ENCODE measurements at regions not wholly inside any gene's neighbourhood (a gene's known extent, or its start where the extent isn't known, plus 50 kb on each side); places are given as distances from the start of the nearest gene placed in this dataset.

GRCh38 chr18:76252880-76253279 lies 242.2 kb downstream of the ZNF516 start:
- no peak for DNase-seq

GRCh38 chr18:76252139-76252538 lies 242.9 kb downstream of the ZNF516 start:
- no peak for DNase-seq

GRCh38 chr18:76251691-76252090 lies 243.4 kb downstream of the ZNF516 start:
- DNase-seq: no peak

GRCh38 chr18:76246590-76246989 lies 248.5 kb downstream of the ZNF516 start:
- no peak for DNase-seq

- DNase-seq: no peak
Observed at GRCh38 chr18:76234676-76235060, 260.4 kb downstream of the ZNF516 start.

GRCh38 chr18:76233876-76234675 lies 261.0 kb downstream of the ZNF516 start:
- DNase-seq: no peak

- DNase-seq: no peak
Observed at GRCh38 chr18:76233406-76233805, 261.6 kb downstream of the ZNF516 start.

GRCh38 chr18:76232779-76233178 lies 262.3 kb downstream of the ZNF516 start:
- DNase-seq: no peak

- DNase-seq: no peak
Observed at GRCh38 chr18:76232010-76232409, 263.0 kb downstream of the ZNF516 start.

- no peak for DNase-seq
Observed at GRCh38 chr18:76231402-76231801, 263.6 kb downstream of the ZNF516 start.

GRCh38 chr18:76230791-76231190 lies 264.3 kb downstream of the ZNF516 start:
- no peak for DNase-seq

GRCh38 chr18:76228716-76229115 lies 266.3 kb downstream of the ZNF516 start:
- no peak for DNase-seq

- no peak for DNase-seq
Observed at GRCh38 chr18:76227759-76228158, 267.3 kb downstream of the ZNF516 start.

- no peak for DNase-seq
Observed at GRCh38 chr18:76223403-76223802, 271.6 kb downstream of the ZNF516 start.

GRCh38 chr18:76219023-76219422 lies 276.0 kb downstream of the ZNF516 start:
- DNase-seq: no peak

- DNase-seq: no peak
Observed at GRCh38 chr18:76216096-76216495, 278.9 kb downstream of the ZNF516 start.

- DNase-seq: no peak
Observed at GRCh38 chr18:76213991-76214390, 281.1 kb downstream of the ZNF516 start.

GRCh38 chr18:76212960-76213359 lies 282.1 kb downstream of the ZNF516 start:
- DNase-seq: no peak

GRCh38 chr18:76209597-76209996 lies 285.4 kb downstream of the ZNF516 start:
- DNase-seq: no peak

- no peak for DNase-seq
Observed at GRCh38 chr18:76208678-76209306, 286.2 kb downstream of the ZNF516 start.

GRCh38 chr18:76205906-76206305 lies 289.1 kb downstream of the ZNF516 start:
- no peak for DNase-seq

- no peak for DNase-seq
Observed at GRCh38 chr18:76203552-76203951, 291.5 kb downstream of the ZNF516 start.

- DNase-seq: no peak
Observed at GRCh38 chr18:76202322-76202721, 292.7 kb downstream of the ZNF516 start.

GRCh38 chr18:76195601-76196000 lies 299.4 kb downstream of the ZNF516 start:
- no peak for DNase-seq

GRCh38 chr18:76188097-76188496 lies 306.9 kb downstream of the ZNF516 start:
- DNase-seq: no peak
